H1 (cell line): ENCODE measurements at regions not wholly inside any gene's neighbourhood (a gene's known extent, or its start where the extent isn't known, plus 50 kb on each side); places are given as distances from the start of the nearest gene placed in this dataset.

ENCODE experiments used
- CHD2 ChIP-seq: IDR thresholded peaks from 2 replicates; pipeline ENCODE4 v1.6.1; 2012; ENCODE audit warnings: low read length, improper control_type of control experiment
- CTCF ChIP-seq, 3 experiments: IDR thresholded peaks; 1 replicate in 2 of 3; 2 replicates in 1 of 3; pipeline versions ENCODE4 v1.5.1 to v1.6.1; 2011; ENCODE audit warnings: low read length in 3 of 3, mild to moderate bottlenecking in 3 of 3, inconsistent platforms in 2 of 3, low read depth in 1 of 3, moderate library complexity in 1 of 3; ENCODE audit not compliant: insufficient read depth in 1 of 3; ENCODE audit errors: control extremely low read depth in 1 of 3
- EP300 ChIP-seq, 2 experiments: IDR thresholded peaks; 1 replicate in 1 of 2; 2 replicates in 1 of 2; pipeline ENCODE4 v1.6.1; 2011 to 2012; ENCODE audit warnings: low read depth in 2 of 2, low read length in 2 of 2, mild to moderate bottlenecking in 2 of 2, borderline replicate concordance in 1 of 2, inconsistent platforms in 1 of 2, moderate library complexity in 1 of 2
- EZH2 ChIP-seq: fragments of 200-600 bp; sonication (generic); IDR thresholded peaks from 2 replicates; pipeline ENCODE4 v1.7.1; 2012; ENCODE audit warnings: low read depth, mild to moderate bottlenecking, moderate library complexity, low read length, inconsistent platforms; ENCODE audit not compliant: severe bottlenecking
- FOSL1 ChIP-seq: IDR thresholded peaks from 2 replicates; pipeline ENCODE4 v1.6.1; 2011; ENCODE audit warnings: mild to moderate bottlenecking, low read depth, low read length, moderate library complexity; ENCODE audit not compliant: insufficient read depth
- PHF8 ChIP-seq: fragments of 200-600 bp; sonication (generic); conservative IDR thresholded peaks from 2 replicates; pipeline ENCODE4 v1.7.1; 2012; ENCODE audit warnings: low read depth, mild to moderate bottlenecking, inconsistent platforms, low read length, moderate library complexity
- SP2 ChIP-seq: IDR thresholded peaks from 2 replicates; pipeline ENCODE4 v1.6.1; 2012; ENCODE audit warnings: mild to moderate bottlenecking, low read length, inconsistent platforms
- SRF ChIP-seq: IDR thresholded peaks from 2 replicates; pipeline ENCODE4 v1.6.1; 2011; ENCODE audit warnings: mild to moderate bottlenecking, low read depth, low read length, moderate library complexity
- TAF1 ChIP-seq: IDR thresholded peaks from 2 replicates; pipeline ENCODE4 v1.6.1; 2011; ENCODE audit warnings: mild to moderate bottlenecking, low read depth, low read length

- TF ChIP-seq SP2 (no peak), PHF8 (no peak), SRF (no peak), CTCF (IDR thresholded peaks at IDR 0.05; ENCODE audit: control extremely low read depth in 1 of 3, insufficient read depth in 1 of 3, low read depth in 1 of 3, low read length in 3 of 3) (no peak), CHD2 (no peak), FOSL1 (no peak), TAF1 (no peak), EZH2 (no peak), EP300 (IDR thresholded peaks at IDR 0.05; ENCODE audit: borderline replicate concordance in 1 of 2, low read depth in 2 of 2, low read length in 2 of 2) (no peak)
Measured at GRCh38 chr2:12096051-12096787, 349.8 kb downstream of the LPIN1 start.
